ENCODE measurements at regions not wholly inside any gene's neighbourhood (a gene's known extent, or its start where the extent isn't known, plus 50 kb on each side); places are given as distances from the start of the nearest gene placed in this dataset.

DNA sequence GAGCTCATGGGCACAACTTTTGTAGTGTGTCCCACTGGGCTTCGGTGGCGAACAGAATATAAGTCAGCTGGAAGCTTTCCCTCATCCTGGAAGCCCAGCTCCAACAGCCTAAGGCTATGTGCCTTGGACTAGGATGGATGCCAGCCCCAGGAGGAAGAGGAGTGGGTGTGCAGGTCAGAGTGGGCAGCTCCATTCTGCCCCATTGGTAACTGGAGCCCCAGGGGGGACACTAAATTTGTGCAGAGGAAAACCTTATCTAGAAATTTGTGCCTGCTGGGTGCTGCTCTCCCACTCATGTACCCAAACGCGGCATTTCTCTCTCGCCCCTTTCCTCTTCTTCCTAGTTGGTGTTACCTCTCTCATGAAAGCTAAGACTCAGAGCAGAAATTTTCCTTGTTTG, 253.9 kb upstream of the MAN1A1 start:
- WGBS (ENCODE audit: insufficient coverage, low coverage, missing lambda C conversion rate), result 43% methylated on average over 5 of the region's 5 CpGs
- TF ChIP-seq KLF10 (CRISPR knock-in tag; IDR thresholded peaks at IDR 0.05), result no peak
- no peak for TF ChIP-seq TOE1 (IDR thresholded peaks at IDR 0.05; ENCODE audit: borderline replicate concordance)
- TF ChIP-seq TOE1 (CRISPR knock-in tag; IDR thresholded peaks at IDR 0.05; ENCODE audit: borderline replicate concordance, low read depth), result no peak
- TF ChIP-seq ZHX1 (conservative IDR thresholded peaks at IDR 0.05; ENCODE audit: low read length), result no peak
- TF ChIP-seq ZNF511 (CRISPR knock-in tag; IDR thresholded peaks at IDR 0.05), result no peak
- no peak for TF ChIP-seq RBM39 (optimal IDR thresholded peaks at IDR 0.05; ENCODE audit: low read depth, low read length)
- TF ChIP-seq ESRRA (IDR thresholded peaks at IDR 0.05; ENCODE audit: borderline replicate concordance, low read depth), result no peak
- no peak for TF ChIP-seq JUNB (CRISPR knock-in tag; conservative IDR thresholded peaks at IDR 0.05)
- no peak for TF ChIP-seq BCOR (IDR thresholded peaks at IDR 0.05)
- TF ChIP-seq PHB2 (IDR thresholded peaks at IDR 0.05; ENCODE audit: low read depth), result no peak
- TF ChIP-seq NR4A1 (CRISPR knock-in tag; IDR thresholded peaks at IDR 0.05), result no peak
- no peak for TF ChIP-seq NR4A1 (tag; IDR thresholded peaks at IDR 0.05)
- TF ChIP-seq ZNF224 (CRISPR knock-in tag; IDR thresholded peaks at IDR 0.05), result no peak
- no peak for TF ChIP-seq NFE2L1 (tag; IDR thresholded peaks at IDR 0.05; ENCODE audit: borderline replicate concordance, low read depth)
- no peak for TF ChIP-seq TCF7 (IDR thresholded peaks at IDR 0.05; ENCODE audit: borderline replicate concordance)
- no peak for TF ChIP-seq ZNF644 (tag; IDR thresholded peaks at IDR 0.05; ENCODE audit: low read depth)
- no peak overlapping the region for H3K9ac ChIP-seq (ENCODE audit: insufficient read depth in 1 of 2, low read depth in 2 of 2, low read length in 2 of 2)
- intact Hi-C loops (cut with micrococcal nuclease), result no loop called here
- no peaks in the 10 kb centered on the region for H3K4me1 ChIP-seq (replicated peaks in 1 of 2; ENCODE audit: control insufficient read depth in 2 of 2, insufficient read depth in 2 of 2, low read length in 2 of 2)
- CTCF ChIA-PET (ENCODE audit: low intra/inter-chr PET ratio), result no interaction called here
- no peak overlapping the region for H2AFZ ChIP-seq (ENCODE audit: low read depth, low read length)
- FAIRE-seq, result no peak
- ATAC-seq, result no peak
- no peak overlapping the region for H3K4me3 ChIP-seq
- no peaks in the 10 kb centered on the region for H3K9me3 ChIP-seq (replicated peaks; ENCODE audit: control insufficient read depth, insufficient read depth, low read depth, low read length)
- no peak for DNase-seq (ENCODE audit: extremely low read depth in 1 of 4, low spot score in 3 of 4)
- H3K79me2 ChIP-seq (ENCODE audit: control insufficient read depth, insufficient read depth, low read length), result no peaks in the 10 kb centered on the region
- no peaks in the 10 kb centered on the region for H3K27me3 ChIP-seq (ENCODE audit: control insufficient read depth in 2 of 2, insufficient read depth in 2 of 2, low read length in 2 of 2)
- no TSS peak for BruUV-seq (replicated peaks)
- H3K27ac ChIP-seq (ENCODE audit: extremely low read depth, low read depth, low read length), result no peak overlapping the region
- H3K4me2 ChIP-seq (ENCODE audit: insufficient read depth, low read length), result no peak overlapping the region
- POLR2A ChIA-PET, result no interaction called here
- no peaks in the 10 kb centered on the region for H4K20me1 ChIP-seq (replicated peaks; ENCODE audit: control insufficient read depth, insufficient read depth, low read length)
- no peaks in the 10 kb centered on the region for H3K36me3 ChIP-seq (ENCODE audit: control insufficient read depth, insufficient read depth, low read length)
- in situ Hi-C loops (cut with MboI), result no loop called here
- no peaks in the 10 kb centered on the region for H3K9me1 ChIP-seq (ENCODE audit: control insufficient read depth, insufficient read depth, low read length)
